ENCODE measurements at regions not wholly inside any gene's neighbourhood (a gene's known extent, or its start where the extent isn't known, plus 50 kb on each side); places are given as distances from the start of the nearest gene placed in this dataset.

GRCh38 chr1:71285529-71285928 lies 204.7 kb upstream of the ZRANB2 start:
- TF ChIP-seq CTCF (IDR thresholded peaks at IDR 0.05) (no peak), POLR2A (IDR thresholded peaks at IDR 0.05) (no peak)
